Panc1 (cell line): ENCODE measurements at regions not wholly inside any gene's neighbourhood (a gene's known extent, or its start where the extent isn't known, plus 50 kb on each side); places are given as distances from the start of the nearest gene placed in this dataset.
A peak's percentile ranks its signal among the peaks of the same experiment; 100 is the strongest.
"Not testable (repeated sequence)": the region's sequence is repeated elsewhere in the genome, so short reads cannot be mapped to it uniquely, and the experiment has no call there.

Experiments
- ATAC-seq: fragments of 200-7000 bp; cut with Tn5 transposase; 2 replicates; pipeline ENCODE4 v1.9.1; 2020; ENCODE audit warnings: mild to moderate bottlenecking, moderate library complexity
- BruUV-seq: library from RNA; stranded (reverse); fragments of 400-500 nt; replicated peaks from 2 replicates; lab custom pipeline; 2021; lab: Mats Ljungman, UMichigan
- CTCF ChIA-PET: fragments of 300-600 bp; sonication (Branson Sonifier 250); formaldehyde crosslinking; loops from one replicate; lab custom pipeline; 2022; ENCODE audit warnings: antibody characterized with exemption; lab: Charles Lee
- POLR2A ChIA-PET: fragments of 300-600 bp; sonication (Branson Sonifier 250); formaldehyde crosslinking; loops from one replicate; lab custom pipeline; 2022; ENCODE audit warnings: antibody characterized with exemption; lab: Charles Lee
- DNase-seq: peaks from one replicate; pipeline ENCODE4 v3.0.0-alpha.2; 2010; ENCODE audit warnings: low read depth, low spot score
- H3K27ac ChIP-seq: 2 replicates; pipeline ENCODE4 v1.5.1; 2011; ENCODE audit warnings: mild to moderate bottlenecking, low read length, inconsistent platforms
- H3K27me3 ChIP-seq: fragments of 200-500 bp; sonication (Bioruptor generic); 2 replicates; pipeline ENCODE4 v1.6.0; 2014; ENCODE audit warnings: low read length, inconsistent platforms; ENCODE audit not compliant: control insufficient read depth, insufficient read depth
- H3K36me3 ChIP-seq: fragments of 200-500 bp; sonication (Bioruptor generic); 2 replicates; pipeline ENCODE4 v1.5.1; 2014; ENCODE audit warnings: inconsistent platforms, mild to moderate bottlenecking, low read length, moderate library complexity; ENCODE audit not compliant: control insufficient read depth, insufficient read depth
- H3K4me1 ChIP-seq: 2 replicates; pipeline ENCODE4 v1.5.1; 2011; ENCODE audit warnings: inconsistent platforms, mild to moderate bottlenecking, low read length, moderate library complexity; ENCODE audit not compliant: control insufficient read depth, insufficient read depth
- H3K4me3 ChIP-seq, 2 experiments: 2 replicates each; pipeline ENCODE4 v1.5.1; 2011 to 2012; ENCODE audit warnings: low read depth in 2 of 2, low read length in 2 of 2, mild to moderate bottlenecking in 2 of 2, inconsistent platforms in 1 of 2, moderate library complexity in 1 of 2
- H3K9me3 ChIP-seq: fragments of 200-500 bp; sonication (Bioruptor generic); 2 replicates; pipeline ENCODE4 v1.5.1; 2014; ENCODE audit warnings: low read depth, mild to moderate bottlenecking, inconsistent platforms, low read length, moderate library complexity; ENCODE audit not compliant: control insufficient read depth, insufficient read depth
- CTCF ChIP-seq: fragments of 450-650 bp; IDR thresholded peaks from 2 replicates; pipeline ENCODE4 v1.5.1; 2017; ENCODE audit warnings: mild to moderate bottlenecking
- POLR2AphosphoS5 ChIP-seq: IDR thresholded peaks from 2 replicates; pipeline ENCODE4 v1.6.1; 2012; ENCODE audit warnings: mild to moderate bottlenecking, low read depth, low read length, moderate library complexity
- REST ChIP-seq, 2 experiments: IDR thresholded peaks; 2 replicates each; pipeline ENCODE4 v1.6.1; 2011 to 2012; ENCODE audit warnings: low read depth in 2 of 2, control low read depth in 1 of 2, low read length in 1 of 2, mild to moderate bottlenecking in 1 of 2, moderate library complexity in 1 of 2; ENCODE audit not compliant: insufficient read depth in 1 of 2
- SIN3A ChIP-seq: IDR thresholded peaks from 2 replicates; pipeline ENCODE4 v1.6.1; 2012; ENCODE audit warnings: low read depth, mild to moderate bottlenecking, low read length, moderate library complexity, borderline replicate concordance; ENCODE audit not compliant: insufficient read depth
- TCF7L2 ChIP-seq: IDR thresholded peaks from 2 replicates; pipeline ENCODE4 v1.6.1; 2011; ENCODE audit warnings: mild to moderate bottlenecking, low read depth, low read length, inconsistent platforms
- in situ Hi-C: cut with HindIII; loops from 2 replicates; pipeline ENCODE4 v1.10.0; 2016; ENCODE audit warnings: low sequenced_read_pairs, low pct_unique_long_range_greater_than_20kb
- intact Hi-C: fragments of 100-400 bp; cut with micrococcal nuclease; formaldehyde crosslinking; loops from one replicate; pipeline ENCODE4 v1.10.0; 2022; ENCODE audit not compliant: unreplicated experiment

- Histone ChIP-seq H3K4me3 (no peak overlapping the region), H3K4me1 (no peaks in the 10 kb centered on the region), H3K9me3 (no peaks in the 10 kb centered on the region), H3K27me3 (no peaks in the 10 kb centered on the region), H3K36me3 (no peaks in the 10 kb centered on the region), H3K27ac (no peak overlapping the region)
- ATAC-seq (no peak), DNase-seq (peak; percentile 8)
- BruUV-seq = no TSS peak
- POLR2A ChIA-PET = no interaction called here
- TF ChIP-seq TCF7L2 (no peak), CTCF (peak; percentile 68; the same call in 1 of the 2 replicates)
- intact Hi-C loops = no loop called here
- CTCF ChIA-PET = interaction anchor here (0.6 kb wide), 1 partner anchor 296 kb away, joined by 3 read pairs; no protein-coding TSS in a partner anchor
- in situ Hi-C loops = no loop called here
These were observed 1288.5 kb downstream of the GATA3 start for GRCh38 chr10:9342885-9343570.

- H3K9me3 ChIP-seq, intact Hi-C loops, in situ Hi-C loops, H3K4me3 ChIP-seq, H3K27me3 ChIP-seq, POLR2A ChIA-PET, DNase-seq, H3K36me3 ChIP-seq, ATAC-seq, BruUV-seq, H3K4me1 ChIP-seq, H3K27ac ChIP-seq: not testable (repeated sequence)
- CTCF ChIA-PET = interaction anchor here (0.6 kb wide), 1 partner anchor 1282 kb away, joined by 3 read pairs; no protein-coding TSS in a partner anchor
These were observed 1293.4 kb downstream of the GATA3 start for GRCh38 chr10:9347933-9348332.

GRCh38 chr10:9357471-9357870 is 1303.0 kb downstream of the GATA3 start:
- Histone ChIP-seq H3K4me3 (no peak overlapping the region), H3K36me3 (no peaks in the 10 kb centered on the region), H3K27ac (no peak overlapping the region), H3K9me3 (no peaks in the 10 kb centered on the region), H3K27me3 (no peaks in the 10 kb centered on the region), H3K4me1 (no peaks in the 10 kb centered on the region)
- BruUV-seq = no TSS peak
- TF ChIP-seq CTCF (no peak), POLR2AphosphoS5 (no peak), REST (IDR thresholded peaks at IDR 0.05; ENCODE audit: insufficient read depth in 1 of 2, low read depth in 2 of 2, low read length in 1 of 2) (no peak), TCF7L2 (no peak), SIN3A (no peak)
- ChIA-PET POLR2A (no interaction called here), CTCF (no interaction called here)
- DNase-seq (no peak), ATAC-seq (no peak)
- in situ Hi-C loops = no loop called here
- intact Hi-C loops = no loop called here
